GM12891 (cell line): ENCODE measurements at regions not wholly inside any gene's neighbourhood (a gene's known extent, or its start where the extent isn't known, plus 50 kb on each side); places are given as distances from the start of the nearest gene placed in this dataset.

Experiments used
- PAX5 ChIP-seq: IDR thresholded peaks from 2 replicates; pipeline ENCODE4 v1.6.1; 2011; ENCODE audit warnings: low read length, moderate library complexity, mild to moderate bottlenecking; ENCODE audit not compliant: insufficient read depth, severe bottlenecking
- POLR2A ChIP-seq: IDR thresholded peaks from 2 replicates; pipeline ENCODE4 v1.6.1; 2011; ENCODE audit warnings: low read depth, low read length, control low read depth
- POLR2AphosphoS5 ChIP-seq: IDR thresholded peaks from 2 replicates; pipeline ENCODE4 v1.6.1; 2011; ENCODE audit warnings: low read depth, low read length, control low read depth
- POU2F2 ChIP-seq: IDR thresholded peaks from 2 replicates; pipeline ENCODE4 v1.6.1; 2011; ENCODE audit warnings: low read depth, mild to moderate bottlenecking, control low read depth, low read length, moderate library complexity
- SPI1 ChIP-seq: IDR thresholded peaks from 2 replicates; pipeline ENCODE4 v1.6.1; 2011; ENCODE audit warnings: low read depth, low read length, control low read depth
- TAF1 ChIP-seq: IDR thresholded peaks from 2 replicates; pipeline ENCODE4 v1.6.1; 2011; ENCODE audit warnings: low read depth, low read length, control low read depth

DNA sequence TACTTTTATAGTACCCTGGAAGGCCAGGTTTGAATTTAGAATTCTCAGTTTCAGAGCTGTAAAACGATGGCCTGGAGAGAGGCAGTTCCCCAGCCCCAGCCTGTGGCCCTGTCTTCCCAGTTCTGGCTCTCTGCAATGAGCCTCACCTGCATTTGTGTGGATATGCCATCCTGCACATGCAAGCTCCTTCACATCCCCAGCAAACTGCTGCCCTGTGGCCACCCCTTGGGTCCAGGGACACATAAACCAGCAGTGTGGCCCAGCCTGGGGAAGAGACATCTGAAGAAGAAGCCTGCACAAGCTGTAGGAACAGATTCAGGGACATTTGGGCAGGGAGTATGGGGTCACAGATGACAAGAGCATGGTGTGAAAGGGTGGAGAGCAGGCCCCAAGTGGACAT is 174.3 kb upstream of the CRY1 start:
- no peak for TF ChIP-seq POLR2A
- no peak for TF ChIP-seq POLR2AphosphoS5
- TF ChIP-seq TAF1: no peak
- no peak for TF ChIP-seq SPI1
- no peak for TF ChIP-seq POU2F2
- no peak for TF ChIP-seq PAX5
